ENCODE measurements at regions not wholly inside any gene's neighbourhood (a gene's known extent, or its start where the extent isn't known, plus 50 kb on each side); places are given as distances from the start of the nearest gene placed in this dataset.
"Not testable (repeated sequence)": the region's sequence is repeated elsewhere in the genome, so short reads cannot be mapped to it uniquely, and the experiment has no call there.

DNA sequence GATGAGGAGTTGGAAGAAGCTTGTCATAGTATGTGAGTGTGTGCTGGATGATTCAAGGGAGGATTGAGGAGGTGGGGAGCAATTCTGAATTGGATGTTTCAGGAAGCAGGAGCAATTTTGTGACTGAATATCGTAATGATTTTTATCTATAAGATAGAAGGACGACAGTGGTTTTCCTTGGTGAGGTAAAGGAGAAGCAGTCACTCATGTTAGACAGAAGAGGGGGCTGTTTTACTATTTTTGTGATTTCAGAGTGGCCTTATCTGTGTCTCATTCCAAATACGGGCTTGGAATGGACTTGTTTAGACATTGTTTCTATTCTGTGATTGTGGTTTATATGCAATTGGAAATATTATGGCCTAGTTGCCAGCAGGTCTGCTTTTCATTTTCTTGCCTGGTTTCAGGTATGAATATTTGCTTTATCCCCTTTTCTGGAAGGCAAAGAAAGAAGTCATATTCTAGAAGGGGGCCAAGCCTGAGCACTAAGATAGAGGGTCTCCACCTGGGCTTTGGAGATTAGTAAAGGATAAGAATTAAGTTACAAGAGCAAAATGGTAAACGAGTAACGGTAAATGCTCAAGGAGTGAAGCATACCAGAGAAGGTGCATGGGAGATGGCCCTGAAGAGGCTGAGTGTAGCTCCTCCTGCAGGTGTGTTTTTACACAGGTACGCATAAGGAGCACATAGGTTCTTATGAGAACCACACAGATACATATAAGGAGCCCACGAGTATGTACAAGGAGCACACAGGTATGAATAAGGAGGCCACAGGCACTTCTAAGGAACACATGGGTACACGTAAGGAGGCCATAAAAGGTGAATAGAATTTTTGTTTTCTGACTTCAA is 124.6 kb upstream of the KCNAB1 start:
- DNase-seq (ENCODE audit: low read depth in 2 of 2), result no peak

DNA sequence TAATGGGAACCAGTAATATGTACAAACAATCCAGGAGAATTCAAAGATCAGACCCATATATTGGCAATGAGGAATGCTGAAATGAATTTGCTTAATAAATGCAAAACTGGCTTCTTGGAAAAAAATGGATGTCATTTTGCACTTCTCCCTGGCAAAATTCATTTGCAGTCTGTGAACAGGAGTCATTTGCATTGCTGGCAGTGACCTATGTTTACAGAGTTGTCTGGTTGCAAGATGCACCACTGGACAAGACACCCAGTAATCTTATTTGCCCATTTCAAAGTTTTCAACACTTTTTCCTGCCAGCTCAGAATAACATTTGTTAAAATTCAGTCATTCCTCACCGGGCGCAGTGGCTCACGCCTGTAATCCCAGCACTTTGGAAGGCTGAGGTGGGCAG is 123.5 kb upstream of the KCNAB1 start:
- no peak for DNase-seq (ENCODE audit: low read depth in 2 of 2)

DNA sequence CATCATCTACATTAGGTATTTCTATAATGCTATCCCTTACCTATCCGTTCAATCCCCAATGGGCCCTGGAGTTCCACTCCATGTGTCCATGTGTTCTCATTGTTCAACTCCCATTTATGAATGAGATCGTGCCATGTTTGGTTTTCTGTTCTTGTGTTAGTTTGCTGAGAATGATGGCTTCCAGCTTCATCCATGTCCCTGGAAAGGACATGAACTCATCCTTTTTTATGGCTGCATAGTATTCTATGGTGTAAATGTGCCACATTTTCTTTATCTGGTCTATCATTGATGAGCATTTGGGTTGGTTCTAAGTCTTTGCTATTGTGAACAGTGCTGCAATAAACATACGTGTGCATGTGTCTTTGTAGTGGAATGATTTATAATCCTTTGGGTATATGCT is 122.2 kb upstream of the KCNAB1 start:
- DNase-seq (ENCODE audit: low read depth in 2 of 2), result not testable (repeated sequence)

DNA sequence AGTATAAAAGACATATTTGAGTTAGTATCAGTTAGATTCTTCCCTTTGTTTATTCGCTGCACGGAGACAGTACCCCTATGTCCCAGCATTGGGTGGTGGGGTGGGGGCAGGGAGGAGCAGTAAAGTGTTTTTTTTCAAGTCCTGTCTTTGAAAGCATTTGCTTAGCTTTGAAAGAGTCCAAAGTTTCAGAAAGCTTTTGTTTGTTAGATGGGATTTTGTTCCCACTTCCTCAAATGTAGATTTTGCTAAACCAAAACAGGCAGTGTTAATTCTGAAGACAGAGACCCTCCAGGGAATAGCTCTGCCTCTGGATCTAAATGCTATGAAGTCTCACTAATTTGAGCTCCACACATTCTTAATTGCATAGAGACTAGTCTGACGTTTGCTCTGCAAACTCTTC is 114.6 kb upstream of the KCNAB1 start:
- no peak for DNase-seq (ENCODE audit: low read depth in 2 of 2)

DNA sequence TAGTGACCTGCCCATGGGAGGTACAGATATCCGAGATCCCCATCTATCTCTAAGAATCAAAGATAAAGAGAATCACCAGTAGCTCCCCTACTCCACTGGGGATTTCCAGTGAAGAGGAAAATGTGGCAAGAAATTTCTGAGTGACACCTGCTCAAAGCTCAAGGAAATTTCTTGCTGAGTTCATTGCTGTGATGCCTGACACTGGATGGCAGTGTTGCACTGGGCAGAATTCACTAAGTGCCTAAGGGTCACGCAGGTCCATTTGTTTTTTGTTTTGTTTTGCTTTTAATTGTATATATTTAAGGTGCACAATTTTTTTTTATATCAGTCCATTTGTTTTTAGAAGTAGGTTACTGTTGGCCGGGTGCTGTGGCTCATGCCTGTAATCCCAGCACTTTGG is 109.5 kb upstream of the KCNAB1 start:
- no peak for DNase-seq (ENCODE audit: low read depth in 2 of 2)

DNA sequence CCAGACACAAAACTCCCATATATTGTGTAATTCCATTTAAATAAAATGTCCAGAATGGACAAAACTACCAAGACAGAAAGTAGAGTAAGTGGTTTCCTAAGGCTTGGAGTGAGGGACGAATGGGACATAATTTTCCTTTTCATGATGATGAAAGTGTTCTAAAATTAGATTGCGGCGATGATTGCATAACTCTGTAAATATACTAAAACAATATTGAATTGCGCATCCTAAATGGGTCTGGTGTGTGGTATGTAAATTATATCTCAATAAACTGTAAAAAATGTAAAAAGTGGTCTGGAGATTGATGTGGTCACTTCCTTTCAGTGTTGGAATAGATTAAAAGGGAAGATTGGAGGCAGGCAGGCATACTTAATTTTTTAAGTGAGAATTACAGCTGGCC is 105.9 kb upstream of the KCNAB1 start:
- no peak for DNase-seq (ENCODE audit: low read depth in 2 of 2)

DNA sequence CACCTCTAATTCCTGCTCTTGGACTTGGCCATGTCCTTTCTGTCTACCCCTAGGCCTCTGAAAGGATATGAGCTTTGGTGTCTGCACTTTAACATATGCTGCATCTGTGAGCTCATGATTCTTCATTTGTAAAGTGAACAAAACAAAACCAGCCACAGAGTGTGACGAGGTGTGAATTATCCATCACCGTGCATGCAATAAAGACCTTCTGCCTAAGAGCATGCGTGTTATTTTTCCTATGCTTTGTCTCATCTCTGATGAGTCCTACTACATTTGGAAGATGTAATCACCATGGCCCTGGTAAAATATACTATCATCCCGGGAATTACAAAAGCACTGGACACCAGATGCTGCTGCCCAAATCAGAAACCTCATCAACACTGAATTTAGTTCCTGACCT is 103.5 kb upstream of the KCNAB1 start:
- DNase-seq (ENCODE audit: low read depth in 2 of 2), result no peak

DNA sequence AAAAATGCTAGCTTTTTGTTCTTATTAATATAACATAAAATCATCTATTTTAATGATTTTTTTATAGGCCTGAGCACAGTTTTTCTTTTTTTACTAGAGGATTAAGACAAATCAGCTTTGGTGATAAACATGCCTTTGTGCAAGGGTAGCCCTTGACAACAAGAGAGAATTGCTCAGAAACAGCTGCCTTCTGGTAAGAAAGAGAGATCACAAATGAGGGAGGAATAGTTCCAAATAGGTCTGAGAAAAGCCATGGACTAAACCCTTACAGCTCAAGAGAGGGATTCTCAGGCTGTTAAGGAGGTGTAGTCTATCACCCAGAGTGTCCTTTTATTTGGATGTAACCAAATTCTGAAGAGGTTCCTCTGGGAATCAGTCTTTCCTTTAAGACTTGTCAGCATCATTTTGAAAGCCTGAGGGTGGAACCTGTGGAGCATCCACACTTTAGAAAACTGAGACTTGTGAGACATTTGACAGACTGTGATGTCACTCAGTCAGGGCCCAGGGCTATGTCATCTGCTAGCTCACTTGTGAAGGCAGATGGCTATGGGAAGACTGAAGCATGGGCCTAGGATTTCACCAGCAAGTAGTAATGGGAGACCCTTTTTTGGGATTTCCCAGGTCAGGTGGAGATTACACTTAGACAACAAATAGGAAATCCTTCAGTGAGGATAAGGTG is 102.9 kb upstream of the KCNAB1 start:
- DNase-seq (ENCODE audit: low read depth in 2 of 2), result no peak

DNA sequence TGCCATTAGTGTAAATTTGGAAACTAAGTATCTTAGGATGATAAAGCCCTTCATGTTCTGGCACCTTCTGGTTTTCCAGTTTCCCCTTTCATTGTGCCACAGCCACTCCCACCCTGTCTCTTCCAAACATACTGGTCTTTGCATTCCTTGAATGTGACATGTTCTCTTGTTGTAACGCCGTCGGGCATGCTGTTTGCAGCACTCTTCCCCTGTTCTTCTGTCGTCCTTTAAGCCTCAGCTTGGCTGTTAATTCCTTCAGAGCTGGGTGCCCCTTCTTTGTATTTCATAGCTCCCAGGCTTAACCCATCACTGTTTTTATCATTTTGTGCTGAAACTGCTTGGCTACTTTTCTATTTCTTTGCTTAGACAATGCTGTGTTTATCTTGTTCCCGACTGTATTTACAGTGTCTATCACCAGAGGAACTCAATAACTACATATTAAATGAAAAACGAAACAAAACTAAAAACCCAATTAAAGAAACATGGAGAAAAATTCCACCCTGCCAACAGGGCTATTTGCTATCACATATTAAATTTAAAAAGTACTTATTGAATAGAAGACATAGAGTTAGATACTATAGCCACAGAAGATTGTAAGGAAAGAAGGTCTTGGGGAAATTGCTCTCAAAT is 95.4 kb upstream of the KCNAB1 start:
- no peak for DNase-seq (ENCODE audit: low read depth in 2 of 2)

DNA sequence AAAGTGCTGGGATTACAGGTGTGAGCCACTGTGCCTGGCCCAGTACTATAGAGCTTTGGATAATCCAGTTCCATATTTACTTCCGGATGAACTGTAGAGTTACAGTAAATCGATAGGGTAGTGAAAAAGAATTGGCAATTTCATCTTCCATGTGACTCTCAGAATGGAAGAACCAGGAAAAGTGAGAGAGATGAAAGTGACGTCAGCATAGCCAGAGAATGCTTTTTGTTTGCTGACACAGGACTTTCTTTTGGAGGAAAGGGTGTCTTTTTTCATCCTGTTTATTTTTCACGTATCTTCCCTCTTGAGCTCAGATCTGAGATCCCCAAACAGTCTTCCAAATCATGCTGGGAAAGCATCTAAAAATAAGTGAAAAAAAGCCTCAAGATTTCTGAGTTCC is 91.2 kb upstream of the KCNAB1 start:
- DNase-seq (ENCODE audit: low read depth in 2 of 2), result no peak

DNA sequence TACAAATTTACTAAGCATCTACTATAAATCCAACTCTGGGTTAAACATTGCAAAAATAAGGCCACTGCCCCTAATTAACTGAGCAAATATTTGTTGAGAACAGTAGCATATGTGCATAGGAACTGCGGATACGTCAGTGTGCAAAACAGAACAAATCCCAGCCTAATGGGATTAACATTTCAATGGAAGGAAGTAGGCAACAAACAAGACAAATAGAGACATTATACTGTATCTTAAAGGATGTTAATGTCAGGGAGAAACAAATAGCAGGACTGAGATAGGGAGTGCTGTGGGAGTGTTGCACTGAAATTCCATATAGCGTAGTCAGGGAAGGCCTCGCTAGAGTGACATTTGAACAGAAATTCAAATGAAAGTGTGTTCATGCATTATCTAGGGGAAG is 89.7 kb upstream of the KCNAB1 start:
- no peak for DNase-seq (ENCODE audit: low read depth in 2 of 2)

DNA sequence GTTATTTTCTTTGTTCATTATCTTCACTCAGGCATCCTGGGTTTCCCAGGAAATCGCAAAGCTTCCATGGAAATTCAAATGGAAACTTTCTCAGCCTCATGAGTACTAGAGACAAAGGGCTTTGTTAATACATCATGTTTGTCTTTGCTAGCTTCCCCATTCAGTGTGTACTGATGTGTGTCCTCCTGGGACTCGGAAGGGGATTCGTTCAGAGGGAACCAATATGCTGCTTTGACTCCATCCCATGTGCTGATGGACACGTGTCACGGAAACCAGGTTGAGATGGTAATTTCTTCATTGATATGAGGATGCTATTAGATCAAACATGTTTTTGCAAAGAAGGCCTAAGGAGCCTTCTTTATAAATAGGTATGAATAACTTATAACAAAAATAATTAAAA is 87.0 kb upstream of the KCNAB1 start:
- DNase-seq (ENCODE audit: low read depth in 2 of 2), result no peak

DNA sequence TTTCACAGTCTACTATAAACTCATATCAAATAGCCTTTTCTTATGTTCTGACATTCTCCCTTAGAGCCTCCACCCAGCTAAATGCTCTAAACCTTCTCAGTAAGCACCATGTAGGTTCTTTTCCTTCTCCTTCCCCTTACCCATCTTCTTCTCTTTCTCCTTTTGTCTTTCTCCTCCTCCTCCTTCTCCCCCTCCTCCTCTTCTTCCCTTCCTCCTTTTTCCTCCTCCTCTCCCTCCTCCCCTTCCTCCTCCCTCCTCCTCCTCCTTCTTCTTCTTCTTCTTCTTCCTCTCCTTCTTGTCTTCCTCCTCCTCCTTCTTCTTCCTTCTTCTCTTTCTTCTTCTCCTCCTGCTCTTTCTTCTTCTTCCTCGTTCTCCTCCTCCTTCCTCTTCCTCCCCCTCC is 85.2 kb upstream of the KCNAB1 start:
- DNase-seq (ENCODE audit: low read depth in 2 of 2), result no peak

DNA sequence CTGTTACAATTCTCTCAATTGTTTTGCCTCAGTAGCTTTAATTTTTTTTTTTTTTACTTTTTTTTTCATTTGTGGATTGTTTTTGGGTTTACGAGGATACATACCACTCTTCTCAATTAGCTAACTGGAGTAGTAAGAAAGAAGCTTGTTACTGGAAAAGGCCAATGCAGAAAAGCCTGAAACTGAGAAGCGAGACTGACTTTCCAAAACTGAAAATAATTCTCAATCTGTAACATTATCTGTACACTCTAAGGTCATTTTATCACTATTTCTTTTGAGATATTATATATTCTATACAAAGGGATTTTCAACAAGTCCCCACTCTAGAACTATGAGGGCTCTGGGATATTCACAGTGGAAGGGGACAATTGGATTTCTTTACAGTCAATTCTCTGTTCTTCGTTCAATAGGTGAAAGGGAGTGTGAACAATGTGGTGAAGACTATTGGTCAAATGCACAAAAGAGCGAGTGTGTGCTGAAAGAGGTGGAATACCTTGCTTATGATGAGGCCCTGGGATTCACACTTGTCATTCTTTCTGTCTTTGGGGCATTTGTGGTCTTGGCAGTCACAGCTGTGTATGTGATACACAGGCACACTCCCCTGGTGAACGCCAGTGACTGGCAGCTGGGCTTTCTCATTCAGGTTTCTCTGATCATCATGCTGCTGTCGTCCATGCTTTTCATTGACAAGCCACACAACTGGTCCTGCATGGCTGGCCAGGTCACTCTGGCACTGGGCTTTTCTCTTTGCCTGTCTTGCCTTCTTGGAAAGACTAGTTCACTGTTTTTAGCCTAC is 83.9 kb upstream of the KCNAB1 start:
- DNase-seq (ENCODE audit: low read depth in 2 of 2), result no peak

DNA sequence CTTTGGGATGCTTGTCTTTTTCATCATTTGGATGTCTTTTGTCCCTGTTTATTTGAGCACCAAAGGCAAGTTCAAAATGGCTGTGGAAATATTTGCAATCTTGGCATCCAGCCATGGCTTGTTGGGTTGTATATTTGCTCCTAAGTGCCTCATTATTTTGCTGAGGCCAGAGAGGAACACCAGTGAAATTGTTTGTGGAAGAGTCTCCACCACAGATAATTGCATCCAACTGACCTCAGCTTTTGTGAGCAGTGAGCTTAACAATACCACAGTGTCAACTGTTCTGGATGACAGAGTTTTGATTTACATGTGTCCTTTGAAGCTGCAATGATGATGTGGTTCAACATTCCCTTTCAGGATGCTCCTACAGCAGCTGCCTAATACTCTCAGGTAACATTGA is 83.0 kb upstream of the KCNAB1 start:
- DNase-seq (ENCODE audit: low read depth in 2 of 2), result no peak

DNA sequence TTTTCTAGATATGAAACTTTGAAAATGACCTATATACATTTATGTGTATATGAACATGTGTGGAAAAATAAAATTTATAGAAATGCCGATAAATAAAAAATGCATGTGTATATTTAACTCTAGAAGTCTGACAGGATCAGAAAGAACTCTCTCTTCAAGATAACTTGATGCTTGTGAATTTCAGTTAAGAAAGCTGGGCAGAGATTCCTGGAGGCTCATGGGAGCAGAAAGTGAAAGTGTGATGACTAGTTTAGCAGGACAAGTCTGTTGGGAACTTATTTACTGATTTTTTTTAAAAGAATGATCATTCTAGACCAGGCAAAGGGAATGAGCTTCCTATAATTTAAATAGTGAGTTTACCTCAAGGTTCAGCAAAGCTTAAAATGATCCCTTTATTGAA is 81.5 kb upstream of the KCNAB1 start:
- DNase-seq (ENCODE audit: low read depth in 2 of 2), result no peak

DNA sequence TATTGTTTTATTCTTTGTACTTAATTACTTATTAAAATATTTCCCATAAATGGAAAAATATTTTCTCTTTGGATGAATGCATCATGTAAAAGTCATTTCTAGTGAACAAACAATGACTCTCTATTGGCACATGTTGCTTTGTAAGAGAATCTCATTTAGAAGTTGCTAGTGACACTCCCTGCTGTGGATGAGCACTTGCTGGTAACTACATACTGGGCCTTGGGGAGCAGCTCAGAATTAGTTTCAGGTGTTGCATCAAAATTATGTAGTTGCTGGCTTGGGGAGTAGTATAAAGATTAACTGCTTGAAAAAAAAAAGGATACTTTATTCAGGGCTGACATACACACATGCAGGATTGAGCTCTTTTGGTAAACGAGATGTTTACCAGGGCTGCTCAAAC is 80.3 kb upstream of the KCNAB1 start:
- no peak for DNase-seq (ENCODE audit: low read depth in 2 of 2)

DNA sequence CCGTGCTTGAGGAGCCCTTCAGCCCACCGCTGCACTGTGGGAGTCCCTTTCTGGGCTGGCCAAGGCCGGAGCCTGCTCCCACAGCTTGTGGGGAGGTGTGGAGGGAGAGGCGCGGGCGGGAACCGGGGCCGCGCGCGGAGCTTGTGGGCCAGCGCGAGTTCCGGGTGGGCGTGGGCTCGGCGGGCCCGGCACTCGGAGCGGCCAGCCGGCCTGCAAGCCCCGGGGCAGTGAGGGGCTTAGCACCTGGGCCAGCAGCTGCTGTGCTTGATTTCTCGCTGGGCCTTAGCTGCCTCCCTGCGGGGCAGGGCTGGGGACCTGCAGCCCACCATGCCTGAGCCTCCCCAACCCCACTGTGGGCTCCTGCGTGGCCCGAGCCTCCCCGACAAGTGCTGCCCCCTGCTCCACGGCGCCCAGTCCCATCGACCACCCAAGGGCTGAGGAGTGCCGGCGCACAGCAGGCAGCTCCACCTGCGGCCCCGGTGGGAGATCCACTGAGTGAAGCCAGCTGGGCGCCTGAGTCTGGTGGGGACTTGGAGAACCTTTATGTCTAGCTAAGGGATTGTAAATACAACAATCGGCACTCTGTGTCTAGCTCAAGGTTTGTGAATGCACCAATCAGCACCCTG is 79.0 kb upstream of the KCNAB1 start:
- DNase-seq (ENCODE audit: low read depth in 2 of 2), result not testable (repeated sequence)

DNA sequence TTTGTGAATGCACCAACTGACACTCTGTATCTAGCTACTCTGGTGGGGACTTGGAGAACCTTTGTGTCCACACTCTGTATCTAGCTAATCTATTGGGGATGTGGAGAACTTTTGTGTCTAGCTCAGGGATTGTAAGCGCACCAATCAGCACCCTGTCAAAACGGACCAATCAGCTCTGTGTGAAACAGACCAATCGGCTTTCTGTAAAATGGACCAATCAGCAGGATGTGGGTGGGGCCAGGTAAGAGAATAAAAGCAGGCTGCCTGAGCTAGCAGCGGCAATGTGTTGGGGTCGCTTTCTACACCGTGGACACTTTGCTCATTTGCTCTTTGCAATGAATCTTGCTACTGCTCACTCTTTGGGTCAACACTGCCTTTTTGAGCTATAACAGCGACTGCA is 78.5 kb upstream of the KCNAB1 start:
- not testable (repeated sequence) for DNase-seq (ENCODE audit: low read depth in 2 of 2)

DNA sequence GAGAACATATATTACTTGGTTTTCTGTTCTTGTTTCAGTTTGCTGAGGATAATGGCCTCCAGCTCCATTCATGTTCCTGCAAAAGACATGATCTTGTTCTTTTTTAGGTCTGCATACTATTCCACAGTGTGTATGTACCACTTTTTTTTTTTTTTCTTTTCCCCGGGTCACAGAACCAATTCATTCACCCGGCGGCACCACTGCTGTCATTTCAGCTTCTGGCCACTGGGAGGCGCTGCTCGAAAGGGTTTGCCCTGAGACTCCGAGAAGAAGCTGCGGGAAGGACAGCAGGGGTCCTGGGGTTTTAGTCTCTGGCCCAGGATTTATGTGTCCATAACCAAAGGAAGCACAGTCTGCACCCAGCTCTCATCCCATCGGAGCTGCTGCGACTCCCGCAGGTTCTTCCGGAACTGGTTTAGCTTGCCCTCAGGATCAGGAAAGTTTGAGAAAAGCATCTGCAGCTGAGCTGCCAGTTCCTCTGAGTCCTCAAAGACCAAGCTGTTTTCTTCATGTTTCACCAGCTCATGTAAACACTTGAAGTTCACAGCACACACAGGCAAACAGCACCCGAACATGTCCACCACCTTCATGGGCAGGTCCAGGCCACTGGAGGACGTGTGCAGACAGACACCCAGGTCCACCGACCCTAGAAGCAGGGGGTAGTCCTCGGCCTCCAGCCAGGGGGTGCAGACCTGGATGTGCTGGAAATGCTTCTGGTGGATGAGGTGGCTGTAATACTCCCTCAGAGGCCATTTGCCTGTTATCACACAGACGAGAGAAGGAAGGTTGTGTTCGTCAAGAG is 76.3 kb upstream of the KCNAB1 start:
- peak; percentile 2 to 13 for DNase-seq (ENCODE audit: low read depth in 2 of 2)

DNA sequence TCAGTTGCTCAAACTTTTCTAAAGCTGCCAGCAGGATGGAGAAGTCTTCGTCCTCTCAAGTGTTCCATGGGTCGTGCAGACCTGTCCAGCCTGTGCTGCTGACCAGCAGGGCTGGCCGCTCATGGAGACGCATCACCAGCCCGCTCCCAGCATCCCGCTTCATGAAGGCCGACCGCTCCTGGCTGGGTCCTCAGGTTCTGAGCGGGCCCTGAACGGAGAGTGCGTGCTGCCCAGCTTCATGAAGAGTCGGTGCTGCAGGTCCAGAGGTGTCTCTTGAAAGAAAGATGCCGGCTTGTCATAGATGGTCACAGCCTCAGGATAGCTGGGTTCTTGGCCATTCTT is 75.8 kb upstream of the KCNAB1 start:
- DNase-seq (ENCODE audit: low read depth in 2 of 2), result no peak

Measured in activated CD8-positive, alpha-beta memory T cell treated with anti-CD3 and anti-CD28 coated beads for 4 hours (primary cell).